ENCODE measurements at regions not wholly inside any gene's neighbourhood (a gene's known extent, or its start where the extent isn't known, plus 50 kb on each side); places are given as distances from the start of the nearest gene placed in this dataset.

GRCh38 chr4:123031664-123032063 lies 109.3 kb upstream of the NUDT6 start:
- Histone ChIP-seq H3K9me3 (ENCODE audit: control insufficient read depth, insufficient read depth, low read length) (no peaks in the 10 kb centered on the region), H4K20me1 (ENCODE audit: control insufficient read depth, insufficient read depth, low read depth, low read length) (no peaks in the 10 kb centered on the region), H3K9me2 (replicated peaks; ENCODE audit: control insufficient read depth, low read length) (no peaks in the 10 kb centered on the region), H3K27ac (ENCODE audit: low read depth, low read length) (no peak overlapping the region), H3K4me3 (ENCODE audit: low read length) (no peak overlapping the region), H3K27me3 (ENCODE audit: control insufficient read depth, low read length) (no peaks in the 10 kb centered on the region), H3K4me1 (ENCODE audit: control insufficient read depth, low read length) (no peaks in the 10 kb centered on the region), H3K36me3 (ENCODE audit: control insufficient read depth, low read length) (no peaks in the 10 kb centered on the region), H3K4me2 (ENCODE audit: low read length) (no peak overlapping the region), H3F3A (ENCODE audit: control insufficient read depth, insufficient read depth) (no peaks in the 10 kb centered on the region), H3K79me2 (ENCODE audit: control insufficient read depth, low read length) (no peaks in the 10 kb centered on the region)
- TF ChIP-seq CTCF (IDR thresholded peaks at IDR 0.05; ENCODE audit: low read depth, low read length, poor library complexity, severe bottlenecking), result no peak
- no peak for TF ChIP-seq EZH2phosphoT487 (IDR thresholded peaks at IDR 0.05; ENCODE audit: borderline replicate concordance, low read length)

- H3K36me3 ChIP-seq (ENCODE audit: control insufficient read depth, low read length), result no peaks in the 10 kb centered on the region
- no peak overlapping the region for H3K4me3 ChIP-seq (ENCODE audit: low read length)
- no peaks in the 10 kb centered on the region for H3K4me1 ChIP-seq (ENCODE audit: control insufficient read depth, low read length)
- no peaks in the 10 kb centered on the region for H3K9me2 ChIP-seq (replicated peaks; ENCODE audit: control insufficient read depth, low read length)
- TF ChIP-seq EZH2phosphoT487 (IDR thresholded peaks at IDR 0.05; ENCODE audit: borderline replicate concordance, low read length) (no peak), CTCF (IDR thresholded peaks at IDR 0.05; ENCODE audit: low read depth, low read length, poor library complexity, severe bottlenecking) (no peak)
- H3K4me2 ChIP-seq (ENCODE audit: low read length), result no peak overlapping the region
- H4K20me1 ChIP-seq (ENCODE audit: control insufficient read depth, insufficient read depth, low read depth, low read length), result no peaks in the 10 kb centered on the region
- H3K27me3 ChIP-seq (ENCODE audit: control insufficient read depth, low read length), result no peaks in the 10 kb centered on the region
- H3K79me2 ChIP-seq (ENCODE audit: control insufficient read depth, low read length), result no peaks in the 10 kb centered on the region
- H3F3A ChIP-seq (ENCODE audit: control insufficient read depth, insufficient read depth), result no peaks in the 10 kb centered on the region
- H3K9me3 ChIP-seq (ENCODE audit: control insufficient read depth, insufficient read depth, low read length), result no peaks in the 10 kb centered on the region
- H3K27ac ChIP-seq (ENCODE audit: low read depth, low read length), result no peak overlapping the region
Observed at GRCh38 chr4:123034023-123034422, 111.6 kb upstream of the NUDT6 start.

GRCh38 chr4:123035239-123035638 lies 112.8 kb upstream of the NUDT6 start:
- no peaks in the 10 kb centered on the region for H3K27me3 ChIP-seq (ENCODE audit: control insufficient read depth, low read length)
- TF ChIP-seq EZH2phosphoT487 (IDR thresholded peaks at IDR 0.05; ENCODE audit: borderline replicate concordance, low read length) (no peak), CTCF (IDR thresholded peaks at IDR 0.05; ENCODE audit: low read depth, low read length, poor library complexity, severe bottlenecking) (no peak)
- no peak overlapping the region for H3K4me2 ChIP-seq (ENCODE audit: low read length)
- no peak overlapping the region for H3K4me3 ChIP-seq (ENCODE audit: low read length)
- no peaks in the 10 kb centered on the region for H3K36me3 ChIP-seq (ENCODE audit: control insufficient read depth, low read length)
- H3F3A ChIP-seq (ENCODE audit: control insufficient read depth, insufficient read depth), result no peaks in the 10 kb centered on the region
- no peaks in the 10 kb centered on the region for H3K9me2 ChIP-seq (replicated peaks; ENCODE audit: control insufficient read depth, low read length)
- no peaks in the 10 kb centered on the region for H3K4me1 ChIP-seq (ENCODE audit: control insufficient read depth, low read length)
- H3K27ac ChIP-seq (ENCODE audit: low read depth, low read length), result no peak overlapping the region
- H4K20me1 ChIP-seq (ENCODE audit: control insufficient read depth, insufficient read depth, low read depth, low read length), result no peaks in the 10 kb centered on the region
- H3K9me3 ChIP-seq (ENCODE audit: control insufficient read depth, insufficient read depth, low read length), result no peaks in the 10 kb centered on the region
- H3K79me2 ChIP-seq (ENCODE audit: control insufficient read depth, low read length), result no peaks in the 10 kb centered on the region

- no peaks in the 10 kb centered on the region for H3K27me3 ChIP-seq (ENCODE audit: control insufficient read depth, low read length)
- H3K4me2 ChIP-seq (ENCODE audit: low read length), result no peak overlapping the region
- H4K20me1 ChIP-seq (ENCODE audit: control insufficient read depth, insufficient read depth, low read depth, low read length), result no peaks in the 10 kb centered on the region
- no peaks in the 10 kb centered on the region for H3K79me2 ChIP-seq (ENCODE audit: control insufficient read depth, low read length)
- H3K4me1 ChIP-seq (ENCODE audit: control insufficient read depth, low read length), result no peaks in the 10 kb centered on the region
- H3K9me2 ChIP-seq (replicated peaks; ENCODE audit: control insufficient read depth, low read length), result no peaks in the 10 kb centered on the region
- no peaks in the 10 kb centered on the region for H3K36me3 ChIP-seq (ENCODE audit: control insufficient read depth, low read length)
- no peak for TF ChIP-seq EZH2phosphoT487 (IDR thresholded peaks at IDR 0.05; ENCODE audit: borderline replicate concordance, low read length)
- no peaks in the 10 kb centered on the region; the same call in 1 of the 2 replicates for H3K9me3 ChIP-seq (ENCODE audit: control insufficient read depth, insufficient read depth, low read length)
- H3F3A ChIP-seq (ENCODE audit: control insufficient read depth, insufficient read depth), result no peaks in the 10 kb centered on the region
- no peak overlapping the region for H3K4me3 ChIP-seq (ENCODE audit: low read length)
- H3K27ac ChIP-seq (ENCODE audit: low read depth, low read length), result no peak overlapping the region
Observed at GRCh38 chr4:123037804-123038203, 115.4 kb upstream of the NUDT6 start.
